ENCODE measurements at regions not wholly inside any gene's neighbourhood (a gene's known extent, or its start where the extent isn't known, plus 50 kb on each side); places are given as distances from the start of the nearest gene placed in this dataset.

DNA sequence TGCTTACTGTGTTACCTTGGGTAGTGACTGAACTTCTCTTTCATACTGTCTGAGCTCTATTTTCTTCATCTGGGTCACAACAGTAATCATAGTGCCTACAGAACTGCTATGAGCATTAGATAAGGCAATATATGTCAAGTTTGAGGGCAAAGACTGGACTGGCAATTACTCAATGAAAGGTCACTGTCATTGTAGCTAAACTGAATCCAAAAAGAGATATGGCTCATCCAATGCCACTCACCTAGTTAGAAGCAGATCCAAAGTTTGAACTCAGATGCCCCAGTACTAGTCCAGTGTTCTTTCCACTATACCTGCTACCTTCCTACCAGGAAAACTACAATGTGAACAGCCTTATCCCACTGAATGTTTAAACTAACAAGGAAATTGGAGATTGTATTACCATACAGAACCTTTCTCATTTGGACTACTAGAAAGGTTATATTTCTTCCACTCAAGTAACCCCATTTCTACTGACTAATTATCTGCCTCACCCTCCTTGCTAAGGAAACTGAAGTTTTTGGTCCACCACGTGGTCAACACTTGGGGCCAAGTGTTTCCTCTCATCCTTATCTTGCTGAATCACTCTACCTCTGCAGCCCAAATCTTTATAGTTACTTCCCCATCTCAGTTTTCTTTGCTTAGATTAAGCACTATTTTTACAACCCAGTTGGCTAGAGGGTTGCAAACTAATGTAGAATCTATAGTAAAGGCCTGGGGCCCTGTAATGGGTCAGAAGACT is 202.3 kb upstream of the LPP start:
- TF ChIP-seq RAD21 (IDR thresholded peaks at IDR 0.05) (peak; percentile 2 to 16), TAF1 (conservative IDR thresholded peaks at IDR 0.05) (no peak), YY1 (IDR thresholded peaks at IDR 0.05) (no peak), SP1 (IDR thresholded peaks at IDR 0.05) (peak; percentile 40), JUND (IDR thresholded peaks at IDR 0.05) (peak in 1 of 2 donors; percentile 28)
- TF ChIP-seq, protein P1, sequence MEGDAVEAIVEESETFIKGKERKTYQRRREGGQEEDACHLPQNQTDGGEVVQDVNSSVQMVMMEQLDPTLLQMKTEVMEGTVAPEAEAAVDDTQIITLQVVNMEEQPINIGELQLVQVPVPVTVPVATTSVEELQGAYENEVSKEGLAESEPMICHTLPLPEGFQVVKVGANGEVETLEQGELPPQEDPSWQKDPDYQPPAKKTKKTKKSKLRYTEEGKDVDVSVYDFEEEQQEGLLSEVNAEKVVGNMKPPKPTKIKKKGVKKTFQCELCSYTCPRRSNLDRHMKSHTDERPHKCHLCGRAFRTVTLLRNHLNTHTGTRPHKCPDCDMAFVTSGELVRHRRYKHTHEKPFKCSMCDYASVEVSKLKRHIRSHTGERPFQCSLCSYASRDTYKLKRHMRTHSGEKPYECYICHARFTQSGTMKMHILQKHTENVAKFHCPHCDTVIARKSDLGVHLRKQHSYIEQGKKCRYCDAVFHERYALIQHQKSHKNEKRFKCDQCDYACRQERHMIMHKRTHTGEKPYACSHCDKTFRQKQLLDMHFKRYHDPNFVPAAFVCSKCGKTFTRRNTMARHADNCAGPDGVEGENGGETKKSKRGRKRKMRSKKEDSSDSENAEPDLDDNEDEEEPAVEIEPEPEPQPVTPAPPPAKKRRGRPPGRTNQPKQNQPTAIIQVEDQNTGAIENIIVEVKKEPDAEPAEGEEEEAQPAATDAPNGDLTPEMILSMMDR (IDR thresholded peaks at IDR 0.05; ENCODE audit: low read depth, low read length, missing input control): no peak
- TF ChIP-seq, protein P2, sequence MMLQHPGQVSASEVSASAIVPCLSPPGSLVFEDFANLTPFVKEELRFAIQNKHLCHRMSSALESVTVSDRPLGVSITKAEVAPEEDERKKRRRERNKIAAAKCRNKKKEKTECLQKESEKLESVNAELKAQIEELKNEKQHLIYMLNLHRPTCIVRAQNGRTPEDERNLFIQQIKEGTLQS (IDR thresholded peaks at IDR 0.05): no peak
- TF ChIP-seq, protein P3, sequence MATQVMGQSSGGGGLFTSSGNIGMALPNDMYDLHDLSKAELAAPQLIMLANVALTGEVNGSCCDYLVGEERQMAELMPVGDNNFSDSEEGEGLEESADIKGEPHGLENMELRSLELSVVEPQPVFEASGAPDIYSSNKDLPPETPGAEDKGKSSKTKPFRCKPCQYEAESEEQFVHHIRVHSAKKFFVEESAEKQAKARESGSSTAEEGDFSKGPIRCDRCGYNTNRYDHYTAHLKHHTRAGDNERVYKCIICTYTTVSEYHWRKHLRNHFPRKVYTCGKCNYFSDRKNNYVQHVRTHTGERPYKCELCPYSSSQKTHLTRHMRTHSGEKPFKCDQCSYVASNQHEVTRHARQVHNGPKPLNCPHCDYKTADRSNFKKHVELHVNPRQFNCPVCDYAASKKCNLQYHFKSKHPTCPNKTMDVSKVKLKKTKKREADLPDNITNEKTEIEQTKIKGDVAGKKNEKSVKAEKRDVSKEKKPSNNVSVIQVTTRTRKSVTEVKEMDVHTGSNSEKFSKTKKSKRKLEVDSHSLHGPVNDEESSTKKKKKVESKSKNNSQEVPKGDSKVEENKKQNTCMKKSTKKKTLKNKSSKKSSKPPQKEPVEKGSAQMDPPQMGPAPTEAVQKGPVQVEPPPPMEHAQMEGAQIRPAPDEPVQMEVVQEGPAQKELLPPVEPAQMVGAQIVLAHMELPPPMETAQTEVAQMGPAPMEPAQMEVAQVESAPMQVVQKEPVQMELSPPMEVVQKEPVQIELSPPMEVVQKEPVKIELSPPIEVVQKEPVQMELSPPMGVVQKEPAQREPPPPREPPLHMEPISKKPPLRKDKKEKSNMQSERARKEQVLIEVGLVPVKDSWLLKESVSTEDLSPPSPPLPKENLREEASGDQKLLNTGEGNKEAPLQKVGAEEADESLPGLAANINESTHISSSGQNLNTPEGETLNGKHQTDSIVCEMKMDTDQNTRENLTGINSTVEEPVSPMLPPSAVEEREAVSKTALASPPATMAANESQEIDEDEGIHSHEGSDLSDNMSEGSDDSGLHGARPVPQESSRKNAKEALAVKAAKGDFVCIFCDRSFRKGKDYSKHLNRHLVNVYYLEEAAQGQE (IDR thresholded peaks at IDR 0.05): no peak
- TF ChIP-seq, protein P4, sequence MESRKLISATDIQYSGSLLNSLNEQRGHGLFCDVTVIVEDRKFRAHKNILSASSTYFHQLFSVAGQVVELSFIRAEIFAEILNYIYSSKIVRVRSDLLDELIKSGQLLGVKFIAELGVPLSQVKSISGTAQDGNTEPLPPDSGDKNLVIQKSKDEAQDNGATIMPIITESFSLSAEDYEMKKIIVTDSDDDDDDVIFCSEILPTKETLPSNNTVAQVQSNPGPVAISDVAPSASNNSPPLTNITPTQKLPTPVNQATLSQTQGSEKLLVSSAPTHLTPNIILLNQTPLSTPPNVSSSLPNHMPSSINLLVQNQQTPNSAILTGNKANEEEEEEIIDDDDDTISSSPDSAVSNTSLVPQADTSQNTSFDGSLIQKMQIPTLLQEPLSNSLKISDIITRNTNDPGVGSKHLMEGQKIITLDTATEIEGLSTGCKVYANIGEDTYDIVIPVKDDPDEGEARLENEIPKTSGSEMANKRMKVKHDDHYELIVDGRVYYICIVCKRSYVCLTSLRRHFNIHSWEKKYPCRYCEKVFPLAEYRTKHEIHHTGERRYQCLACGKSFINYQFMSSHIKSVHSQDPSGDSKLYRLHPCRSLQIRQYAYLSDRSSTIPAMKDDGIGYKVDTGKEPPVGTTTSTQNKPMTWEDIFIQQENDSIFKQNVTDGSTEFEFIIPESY (IDR thresholded peaks at IDR 0.05): no peak
- TF ChIP-seq, protein P5, sequence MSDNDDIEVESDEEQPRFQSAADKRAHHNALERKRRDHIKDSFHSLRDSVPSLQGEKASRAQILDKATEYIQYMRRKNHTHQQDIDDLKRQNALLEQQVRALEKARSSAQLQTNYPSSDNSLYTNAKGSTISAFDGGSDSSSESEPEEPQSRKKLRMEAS (IDR thresholded peaks at IDR 0.05): no peak

All from liver (tissue), 3 donors.